SU-DHL-6 (cell line): ENCODE measurements at regions not wholly inside any gene's neighbourhood (a gene's known extent, or its start where the extent isn't known, plus 50 kb on each side); places are given as distances from the start of the nearest gene placed in this dataset.

Source experiments
- H2AFZ ChIP-seq: fragments of 200-600 bp; sonication (generic); 2 replicates; pipeline ENCODE4 v1.6.1; 2014; ENCODE audit warnings: low read depth, mild to moderate bottlenecking, moderate library complexity, mixed read lengths, antibody characterized with exemption, low read length; ENCODE audit not compliant: severe bottlenecking
- H3F3A ChIP-seq: fragments of 200-600 bp; shearing (Covaris generic); 2 replicates; pipeline ENCODE4 v1.6.0; 2016; ENCODE audit warnings: antibody characterized with exemption, mild to moderate bottlenecking; ENCODE audit not compliant: insufficient read depth
- H3K27ac ChIP-seq: fragments of 200-600 bp; sonication (generic); 2 replicates; pipeline ENCODE4 v1.5.1; 2016; ENCODE audit warnings: low read depth, mild to moderate bottlenecking, low read length, moderate library complexity, mixed read lengths
- H3K27me3 ChIP-seq: fragments of 200-600 bp; sonication (generic), shearing (Covaris generic); 2 replicates; pipeline ENCODE4 v1.6.0; 2014; ENCODE audit warnings: mild to moderate bottlenecking, low read length
- H3K36me3 ChIP-seq: fragments of 200-600 bp; sonication (generic); 2 replicates; pipeline ENCODE4 v1.6.1; 2014; ENCODE audit warnings: mild to moderate bottlenecking, low read length, mixed read lengths
- H3K4me2 ChIP-seq: fragments of 300-600, 200-600 bp; shearing (Covaris generic), sonication (generic); 2 replicates; pipeline ENCODE4 v1.6.0; 2014; ENCODE audit warnings: low read length, low read depth, mild to moderate bottlenecking; ENCODE audit not compliant: poor library complexity, severe bottlenecking
- H3K4me3 ChIP-seq: fragments of 200-600 bp; sonication (generic); 2 replicates; pipeline ENCODE4 v1.5.1; 2014; ENCODE audit warnings: antibody characterized with exemption, low read length, mild to moderate bottlenecking, mixed read lengths; ENCODE audit not compliant: insufficient read depth, poor library complexity, severe bottlenecking
- H3K79me2 ChIP-seq: fragments of 200-600 bp; sonication (generic); 2 replicates; pipeline ENCODE4 v1.6.1; 2014; ENCODE audit warnings: mild to moderate bottlenecking, low read length, moderate library complexity; ENCODE audit not compliant: insufficient read depth
- H3K9ac ChIP-seq: fragments of 200-600 bp; sonication (generic); 2 replicates; pipeline ENCODE4 v1.7.0; 2014; ENCODE audit warnings: mild to moderate bottlenecking, low read length
- H3K9me2 ChIP-seq: fragments of 200-600 bp; sonication (generic); replicated peaks from 2 replicates; pipeline ENCODE4 v1.6.1; 2014; ENCODE audit warnings: low read length; ENCODE audit not compliant: insufficient read depth
- H3K9me3 ChIP-seq: fragments of 200-600 bp; sonication (generic); 2 replicates; pipeline ENCODE4 v1.6.1; 2014; ENCODE audit warnings: low read length, mixed read lengths; ENCODE audit not compliant: insufficient read depth
- H4K20me1 ChIP-seq: fragments of 200-600 bp; sonication (generic); 2 replicates; pipeline ENCODE4 v1.6.1; 2014; ENCODE audit warnings: low read depth, mild to moderate bottlenecking, antibody characterized with exemption, low read length, moderate library complexity, mixed read lengths
- EZH2phosphoT487 ChIP-seq: fragments of 200-600 bp; sonication (generic), shearing (Covaris generic); conservative IDR thresholded peaks from 2 replicates; pipeline ENCODE4 v1.6.1; 2018; ENCODE audit warnings: mild to moderate bottlenecking, antibody characterized with exemption, low read length, moderate library complexity, mixed read lengths
- TF ChIP-seq, protein P1 (sequence below): fragments of 200-600 bp; sonication (generic); IDR thresholded peaks from one replicate; pipeline ENCODE4 v1.5.1; 2017; ENCODE audit warnings: antibody characterized with exemption, mild to moderate bottlenecking, low read length, moderate library complexity; ENCODE audit not compliant: insufficient read depth, poor library complexity, severe bottlenecking

DNA sequence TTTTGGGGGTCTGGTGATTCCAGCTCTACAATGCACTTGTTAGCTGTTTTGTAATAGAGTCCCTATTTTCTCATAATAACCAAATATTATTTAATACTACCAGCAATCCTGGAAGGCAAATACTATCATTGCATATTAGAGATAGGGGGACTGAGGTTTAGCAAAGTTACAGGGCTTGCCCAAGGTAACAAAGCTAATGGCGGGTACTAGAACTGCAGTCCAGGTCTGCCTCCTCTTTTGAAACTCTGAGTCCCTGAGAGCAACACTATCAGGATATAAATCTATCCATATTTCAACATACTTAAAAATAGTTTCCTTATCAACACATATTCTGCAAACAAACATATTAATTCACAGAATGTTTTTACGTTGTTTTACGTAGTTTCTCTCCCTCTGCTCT, 235.5 kb upstream of the ACVR2A start:
- TF ChIP-seq EZH2phosphoT487, result no peak
- TF ChIP-seq, protein P1, sequence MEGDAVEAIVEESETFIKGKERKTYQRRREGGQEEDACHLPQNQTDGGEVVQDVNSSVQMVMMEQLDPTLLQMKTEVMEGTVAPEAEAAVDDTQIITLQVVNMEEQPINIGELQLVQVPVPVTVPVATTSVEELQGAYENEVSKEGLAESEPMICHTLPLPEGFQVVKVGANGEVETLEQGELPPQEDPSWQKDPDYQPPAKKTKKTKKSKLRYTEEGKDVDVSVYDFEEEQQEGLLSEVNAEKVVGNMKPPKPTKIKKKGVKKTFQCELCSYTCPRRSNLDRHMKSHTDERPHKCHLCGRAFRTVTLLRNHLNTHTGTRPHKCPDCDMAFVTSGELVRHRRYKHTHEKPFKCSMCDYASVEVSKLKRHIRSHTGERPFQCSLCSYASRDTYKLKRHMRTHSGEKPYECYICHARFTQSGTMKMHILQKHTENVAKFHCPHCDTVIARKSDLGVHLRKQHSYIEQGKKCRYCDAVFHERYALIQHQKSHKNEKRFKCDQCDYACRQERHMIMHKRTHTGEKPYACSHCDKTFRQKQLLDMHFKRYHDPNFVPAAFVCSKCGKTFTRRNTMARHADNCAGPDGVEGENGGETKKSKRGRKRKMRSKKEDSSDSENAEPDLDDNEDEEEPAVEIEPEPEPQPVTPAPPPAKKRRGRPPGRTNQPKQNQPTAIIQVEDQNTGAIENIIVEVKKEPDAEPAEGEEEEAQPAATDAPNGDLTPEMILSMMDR, result no peak
- no peak overlapping the region for H3K4me2 ChIP-seq
- no peaks in the 10 kb centered on the region for H3K9me2 ChIP-seq
- H3K27me3 ChIP-seq, result no peaks in the 10 kb centered on the region
- no peak overlapping the region for H3K9ac ChIP-seq
- H3F3A ChIP-seq, result no peaks in the 10 kb centered on the region
- H4K20me1 ChIP-seq, result no peaks in the 10 kb centered on the region
- no peak overlapping the region for H3K4me3 ChIP-seq
- H3K36me3 ChIP-seq, result no peaks in the 10 kb centered on the region
- no peaks in the 10 kb centered on the region for H3K9me3 ChIP-seq
- no peak overlapping the region for H2AFZ ChIP-seq
- H3K27ac ChIP-seq, result no peak overlapping the region
- H3K79me2 ChIP-seq, result no peaks in the 10 kb centered on the region

DNA sequence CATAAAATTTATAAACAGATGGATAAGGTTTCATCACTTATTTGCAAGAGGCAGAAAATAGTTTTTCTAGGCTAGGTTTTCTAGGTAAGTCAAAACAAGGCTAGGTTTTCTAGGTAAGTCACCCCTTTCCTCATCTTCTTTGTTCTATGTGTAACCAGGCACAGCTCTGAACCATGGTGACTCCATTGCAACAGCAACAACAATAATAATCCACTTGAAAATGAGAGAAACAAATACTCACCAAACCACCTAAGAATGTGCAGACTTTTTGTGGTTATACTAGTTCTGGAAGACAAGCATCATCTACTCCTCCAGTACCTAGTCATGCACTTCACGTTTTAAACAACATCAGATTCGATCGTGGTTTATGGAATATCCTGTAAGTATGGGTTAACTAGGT, 237.4 kb upstream of the ACVR2A start:
- no peaks in the 10 kb centered on the region for H3F3A ChIP-seq
- H3K36me3 ChIP-seq, result no peaks in the 10 kb centered on the region
- H3K27ac ChIP-seq, result no peak overlapping the region
- no peaks in the 10 kb centered on the region for H3K79me2 ChIP-seq
- TF ChIP-seq, protein P1, result no peak
- TF ChIP-seq EZH2phosphoT487, result no peak
- no peak overlapping the region for H3K4me3 ChIP-seq
- H4K20me1 ChIP-seq, result no peaks in the 10 kb centered on the region
- H3K9ac ChIP-seq, result no peak overlapping the region
- no peak overlapping the region for H3K4me2 ChIP-seq
- H3K9me2 ChIP-seq, result no peaks in the 10 kb centered on the region
- H3K9me3 ChIP-seq, result no peaks in the 10 kb centered on the region
- H2AFZ ChIP-seq, result no peak overlapping the region
- H3K27me3 ChIP-seq, result no peaks in the 10 kb centered on the region

DNA sequence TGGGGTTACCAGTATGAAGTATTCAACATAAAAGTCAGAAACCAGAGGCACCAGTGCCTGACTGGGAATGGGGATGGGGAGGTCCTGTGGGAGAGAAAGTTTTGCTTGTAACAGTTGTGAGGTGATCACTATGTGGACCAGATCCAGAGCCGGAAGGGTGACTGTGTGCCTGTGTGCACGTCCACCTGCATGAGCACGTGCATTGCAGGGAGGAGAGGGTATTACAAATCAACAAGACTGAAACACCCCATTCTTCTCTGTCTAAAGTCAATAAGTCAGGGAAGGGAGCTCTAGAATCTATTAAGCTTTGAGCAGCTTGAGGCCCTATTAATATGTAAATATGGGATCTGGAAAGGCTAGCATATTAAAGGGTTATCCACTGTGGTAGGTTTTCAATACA, 241.0 kb upstream of the ACVR2A start:
- Histone ChIP-seq H3K36me3 (no peaks in the 10 kb centered on the region), H3K9me3 (no peaks in the 10 kb centered on the region), H4K20me1 (no peaks in the 10 kb centered on the region), H3F3A (no peaks in the 10 kb centered on the region), H3K9ac (no peak overlapping the region), H3K79me2 (no peaks in the 10 kb centered on the region), H3K4me2 (no peak overlapping the region), H2AFZ (no peak overlapping the region), H3K9me2 (no peaks in the 10 kb centered on the region), H3K27ac (no peak overlapping the region), H3K27me3 (no peaks in the 10 kb centered on the region), H3K4me3 (no peak overlapping the region)
- TF ChIP-seq, protein P1, result no peak
- TF ChIP-seq EZH2phosphoT487, result no peak
